Brain microvascular endothelial cell (primary cell): ENCODE measurements at regions not wholly inside any gene's neighbourhood (a gene's known extent, or its start where the extent isn't known, plus 50 kb on each side); places are given as distances from the start of the nearest gene placed in this dataset.

Experiments used
- DNase-seq: peaks from one replicate; pipeline ENCODE4 v3.0.0-alpha.2; 2020
- H3K27ac ChIP-seq: fragments of 250-450 bp; sonication (Bioruptor Pico); 2 replicates; pipeline ENCODE4 v1.5.1; 2020; ENCODE audit warnings: mild to moderate bottlenecking, moderate library complexity
- H3K27me3 ChIP-seq: fragments of 250-450 bp; sonication (Bioruptor Pico); replicated peaks from 2 replicates; pipeline ENCODE4 v1.5.1; 2020; ENCODE audit warnings: mild to moderate bottlenecking
- H3K36me3 ChIP-seq: fragments of 250-450 bp; sonication (Bioruptor Pico); replicated peaks from 2 replicates; pipeline ENCODE4 v1.5.1; 2020; ENCODE audit warnings: mild to moderate bottlenecking
- H3K4me3 ChIP-seq: 2 replicates; pipeline ENCODE4 v1.5.1; 2011; ENCODE audit warnings: low read depth, mild to moderate bottlenecking, control low read depth, low read length, moderate library complexity
- CTCF ChIP-seq: IDR thresholded peaks from 2 replicates; pipeline ENCODE4 v1.5.1; 2011; ENCODE audit warnings: low read depth, mild to moderate bottlenecking, moderate library complexity, low read length, control low read depth, inconsistent platforms; ENCODE audit errors: missing control alignments
- in situ Hi-C: cut with HindIII; loops from 2 replicates; pipeline ENCODE4 v1.10.0; 2017; ENCODE audit warnings: low sequenced_read_pairs, low pct_ligation_motif_present

GRCh38 chr1:199194862-199195261 is 556.0 kb downstream of the PTPRC start:
- Histone ChIP-seq H3K4me3 (no peak overlapping the region), H3K27me3 (no peaks in the 10 kb centered on the region), H3K27ac (no peak overlapping the region), H3K36me3 (no peaks in the 10 kb centered on the region)
- DNase-seq, result no peak
- in situ Hi-C loops, result no loop called here
- no peak for TF ChIP-seq CTCF

- in situ Hi-C loops, result no loop called here
- Histone ChIP-seq H3K27ac (no peak overlapping the region), H3K27me3 (no peaks in the 10 kb centered on the region), H3K4me3 (no peak overlapping the region), H3K36me3 (no peaks in the 10 kb centered on the region)
- TF ChIP-seq CTCF, result no peak
- DNase-seq, result no peak
These were observed 558.9 kb downstream of the PTPRC start for GRCh38 chr1:199197695-199198094.

- no peaks in the 10 kb centered on the region for H3K36me3 ChIP-seq
- H3K4me3 ChIP-seq, result no peak overlapping the region
- DNase-seq, result no peak
- in situ Hi-C loops, result no loop called here
- no peak for TF ChIP-seq CTCF
- H3K27ac ChIP-seq, result no peak overlapping the region
- H3K27me3 ChIP-seq, result no peaks in the 10 kb centered on the region
These were observed 563.5 kb downstream of the PTPRC start for GRCh38 chr1:199202331-199202730.

- Histone ChIP-seq H3K27ac (no peak overlapping the region), H3K27me3 (no peaks in the 10 kb centered on the region), H3K36me3 (no peaks in the 10 kb centered on the region), H3K4me3 (no peak overlapping the region)
- TF ChIP-seq CTCF, result no peak
- in situ Hi-C loops, result no loop called here
- no peak for DNase-seq
These were observed 565.4 kb downstream of the PTPRC start for GRCh38 chr1:199204231-199204630.

GRCh38 chr1:199205740-199206441 is 567.1 kb downstream of the PTPRC start:
- no peak for DNase-seq
- no peaks in the 10 kb centered on the region for H3K36me3 ChIP-seq
- no peak overlapping the region for H3K4me3 ChIP-seq
- in situ Hi-C loops, result no loop called here
- no peak for TF ChIP-seq CTCF
- H3K27me3 ChIP-seq, result no peaks in the 10 kb centered on the region
- no peak overlapping the region for H3K27ac ChIP-seq

GRCh38 chr1:199208847-199209246 is 570.0 kb downstream of the PTPRC start:
- H3K4me3 ChIP-seq, result no peak overlapping the region
- no peaks in the 10 kb centered on the region for H3K27me3 ChIP-seq
- TF ChIP-seq CTCF, result no peak
- no peak for DNase-seq
- in situ Hi-C loops, result no loop called here
- H3K36me3 ChIP-seq, result no peaks in the 10 kb centered on the region
- no peak overlapping the region for H3K27ac ChIP-seq
